HL-60 (cell line): ENCODE measurements at regions not wholly inside any gene's neighbourhood (a gene's known extent, or its start where the extent isn't known, plus 50 kb on each side); places are given as distances from the start of the nearest gene placed in this dataset.

ENCODE experiments used
- DNase-seq, 2 experiments: peaks; one replicate each; pipeline ENCODE4 v3.0.0-alpha.2; 2010 to 2020; ENCODE audit warnings: low read depth in 1 of 2, low spot score in 1 of 2
- H3K27ac ChIP-seq: fragments of 250-450 bp; sonication (Bioruptor Pico); replicated peaks from 2 replicates; pipeline ENCODE4 v1.5.1; 2020; ENCODE audit warnings: mild to moderate bottlenecking, moderate library complexity
- H3K27me3 ChIP-seq: fragments of 250-450 bp; sonication (Bioruptor Pico); 2 replicates; pipeline ENCODE4 v1.5.1; 2021; ENCODE audit warnings: mild to moderate bottlenecking, moderate library complexity; ENCODE audit not compliant: insufficient read depth, poor library complexity, severe bottlenecking
- H3K4me3 ChIP-seq: replicated peaks from 2 replicates; pipeline ENCODE4 v1.5.1; 2011; ENCODE audit warnings: mild to moderate bottlenecking, control low read depth, low read length; ENCODE audit not compliant: insufficient read depth
- GABPA ChIP-seq: IDR thresholded peaks from 2 replicates; pipeline ENCODE4 v1.6.1; 2012; ENCODE audit warnings: low read depth
- POLR2AphosphoS5 ChIP-seq: IDR thresholded peaks from 2 replicates; pipeline ENCODE4 v1.6.1; 2012; ENCODE audit warnings: low read depth
- REST ChIP-seq: IDR thresholded peaks from 2 replicates; pipeline ENCODE4 v1.6.1; 2012; ENCODE audit warnings: low read depth; ENCODE audit not compliant: insufficient replicate concordance
- SPI1 ChIP-seq: IDR thresholded peaks from 2 replicates; pipeline ENCODE4 v1.6.1; 2012; ENCODE audit warnings: low read depth, mild to moderate bottlenecking, borderline replicate concordance
- TF ChIP-seq, protein P1 (sequence below): IDR thresholded peaks from one replicate; pipeline ENCODE4 v1.5.1; 2011; ENCODE audit warnings: low read length, control low read depth, inconsistent platforms; ENCODE audit not compliant: insufficient read depth

DNA sequence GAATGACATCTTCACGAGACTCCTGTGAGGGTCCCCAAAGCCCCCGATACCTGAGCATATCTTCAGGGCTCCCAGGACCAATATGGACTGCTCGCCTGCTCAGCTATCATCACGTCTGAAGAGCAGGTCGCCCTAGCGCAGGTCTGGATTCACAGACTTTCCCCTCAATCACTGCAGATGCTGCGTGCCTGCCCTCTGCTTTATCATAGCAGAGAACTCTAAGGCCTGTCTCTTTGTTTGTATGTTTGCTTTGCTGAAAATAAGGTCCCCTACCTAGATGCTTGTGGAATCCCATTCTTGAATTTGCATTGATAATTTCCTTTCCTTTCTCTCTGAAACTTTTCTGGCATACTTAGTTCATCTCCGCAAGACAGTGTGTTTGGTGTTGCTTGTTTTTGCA lies 140.3 kb upstream of the NSMCE3 start:
- Histone ChIP-seq H3K27ac (no peak overlapping the region), H3K27me3 (no peaks in the 10 kb centered on the region), H3K4me3 (no peak overlapping the region)
- TF ChIP-seq POLR2AphosphoS5 (no peak), SPI1 (no peak), REST (no peak), GABPA (no peak)
- TF ChIP-seq, protein P1, sequence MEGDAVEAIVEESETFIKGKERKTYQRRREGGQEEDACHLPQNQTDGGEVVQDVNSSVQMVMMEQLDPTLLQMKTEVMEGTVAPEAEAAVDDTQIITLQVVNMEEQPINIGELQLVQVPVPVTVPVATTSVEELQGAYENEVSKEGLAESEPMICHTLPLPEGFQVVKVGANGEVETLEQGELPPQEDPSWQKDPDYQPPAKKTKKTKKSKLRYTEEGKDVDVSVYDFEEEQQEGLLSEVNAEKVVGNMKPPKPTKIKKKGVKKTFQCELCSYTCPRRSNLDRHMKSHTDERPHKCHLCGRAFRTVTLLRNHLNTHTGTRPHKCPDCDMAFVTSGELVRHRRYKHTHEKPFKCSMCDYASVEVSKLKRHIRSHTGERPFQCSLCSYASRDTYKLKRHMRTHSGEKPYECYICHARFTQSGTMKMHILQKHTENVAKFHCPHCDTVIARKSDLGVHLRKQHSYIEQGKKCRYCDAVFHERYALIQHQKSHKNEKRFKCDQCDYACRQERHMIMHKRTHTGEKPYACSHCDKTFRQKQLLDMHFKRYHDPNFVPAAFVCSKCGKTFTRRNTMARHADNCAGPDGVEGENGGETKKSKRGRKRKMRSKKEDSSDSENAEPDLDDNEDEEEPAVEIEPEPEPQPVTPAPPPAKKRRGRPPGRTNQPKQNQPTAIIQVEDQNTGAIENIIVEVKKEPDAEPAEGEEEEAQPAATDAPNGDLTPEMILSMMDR = no peak
- no peak for DNase-seq

GRCh38 chr15:29405564-29405963 lies 135.9 kb upstream of the NSMCE3 start:
- Histone ChIP-seq H3K4me3 (no peak overlapping the region), H3K27me3 (no peaks in the 10 kb centered on the region), H3K27ac (no peak overlapping the region)
- no peak for DNase-seq
- TF ChIP-seq, protein P1 = no peak
- TF ChIP-seq POLR2AphosphoS5 (no peak), REST (no peak)

GRCh38 chr15:29403772-29404171 lies 134.2 kb upstream of the NSMCE3 start:
- no peak overlapping the region for H3K27ac ChIP-seq
- DNase-seq = no peak
- H3K4me3 ChIP-seq = no peak overlapping the region
- H3K27me3 ChIP-seq = no peaks in the 10 kb centered on the region
- TF ChIP-seq GABPA (no peak), POLR2AphosphoS5 (no peak), SPI1 (no peak), REST (no peak)
- TF ChIP-seq, protein P1 = no peak
